Ammon's horn (tissue), 1 donor: ENCODE measurements at regions not wholly inside any gene's neighbourhood (a gene's known extent, or its start where the extent isn't known, plus 50 kb on each side); places are given as distances from the start of the nearest gene placed in this dataset.
"Not testable (repeated sequence)": the region's sequence is repeated elsewhere in the genome, so short reads cannot be mapped to it uniquely, and the experiment has no call there.

Experiments used
- DNase-seq: peaks from one replicate; pipeline ENCODE4 v3.0.0-alpha.2; 2016; ENCODE audit warnings: low spot score

- DNase-seq, result no peak
Measured at GRCh38 chr18:23311351-23312121, 141.6 kb upstream of the RIOK3 start.

- DNase-seq, result no peak
Measured at GRCh38 chr18:23313379-23313778, 139.7 kb upstream of the RIOK3 start.

- no peak for DNase-seq
Measured at GRCh38 chr18:23314672-23315071, 138.4 kb upstream of the RIOK3 start.

GRCh38 chr18:23316316-23316715 lies 136.8 kb upstream of the RIOK3 start:
- DNase-seq, result no peak

- no peak for DNase-seq
Measured at GRCh38 chr18:23316988-23317387, 136.1 kb upstream of the RIOK3 start.

DNA sequence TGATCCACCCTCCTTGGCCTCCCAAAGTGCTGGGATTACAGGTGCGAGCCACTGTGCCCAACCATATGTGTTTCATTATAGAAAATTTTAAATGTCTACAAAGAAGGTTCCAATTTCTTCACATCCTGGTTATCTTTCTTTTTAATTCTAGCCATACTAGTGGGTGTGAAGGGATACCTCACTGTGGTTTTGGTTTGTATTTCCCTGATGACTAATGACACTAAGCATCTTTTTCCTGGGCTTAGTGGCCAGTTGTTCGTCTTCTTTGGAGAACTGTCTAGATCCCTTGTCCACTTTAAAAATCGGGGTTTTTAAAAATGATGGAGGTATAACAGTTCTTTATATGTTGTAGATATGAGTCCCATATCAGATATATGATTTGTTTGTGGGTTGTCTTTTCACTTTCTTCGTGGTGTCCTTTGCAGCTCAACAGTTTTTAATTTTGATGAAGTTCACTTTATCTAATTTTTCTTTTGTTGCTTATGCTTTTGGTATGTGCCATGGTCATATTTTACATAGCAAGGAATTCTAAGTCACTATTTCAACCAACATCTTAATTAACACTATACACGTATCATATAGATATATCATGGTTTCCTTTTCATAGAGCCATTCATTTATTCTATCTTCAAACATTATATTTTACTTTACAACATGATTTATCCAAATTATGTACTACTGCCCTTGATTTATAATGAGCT lies 135.0 kb upstream of the RIOK3 start:
- no peak for DNase-seq

DNA sequence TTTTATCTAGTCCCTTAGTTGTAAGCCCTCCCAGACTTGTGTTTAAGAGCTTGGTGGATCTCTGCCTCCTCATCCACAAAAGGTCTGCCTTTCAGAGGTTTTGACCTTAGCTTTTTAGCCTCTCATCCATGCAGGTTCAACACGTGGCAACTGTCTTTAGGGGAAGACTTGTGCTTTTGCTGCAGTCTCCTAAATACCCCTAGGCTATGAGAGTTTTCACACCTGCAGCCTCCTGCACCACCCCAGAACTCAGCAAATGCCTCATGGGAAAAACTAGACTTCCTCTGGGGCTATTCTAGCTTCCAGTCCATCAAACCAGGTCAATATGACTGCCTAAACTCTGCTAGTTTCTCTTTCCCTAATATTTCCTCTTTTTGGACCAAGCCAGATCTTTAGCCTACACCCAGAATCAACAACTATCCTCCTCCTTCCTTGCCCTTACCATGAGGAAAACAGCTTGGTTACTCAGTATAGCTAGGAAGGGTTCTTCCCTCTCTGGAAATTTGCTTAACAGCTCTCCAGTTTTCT lies 132.3 kb upstream of the RIOK3 start:
- no peak for DNase-seq

DNA sequence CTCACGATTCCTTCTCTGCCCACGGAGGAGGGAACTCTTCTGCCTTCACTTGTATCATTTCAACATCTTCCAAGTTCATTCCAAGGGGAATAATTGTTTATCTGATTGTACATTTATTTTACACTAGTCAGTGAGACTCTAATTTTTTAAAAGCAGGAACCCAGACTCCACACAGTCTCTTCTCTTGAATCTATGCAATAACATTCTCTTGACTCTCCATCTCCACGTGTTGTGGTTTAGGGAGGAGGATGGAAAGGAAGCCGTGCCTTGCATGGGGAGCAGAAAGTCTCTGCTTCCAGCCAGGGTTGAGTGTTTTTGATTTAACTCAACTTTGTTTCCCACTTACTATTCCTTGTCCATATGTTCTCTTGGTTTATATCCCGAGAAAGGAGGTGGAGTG lies 131.1 kb upstream of the RIOK3 start:
- DNase-seq, result no peak

DNA sequence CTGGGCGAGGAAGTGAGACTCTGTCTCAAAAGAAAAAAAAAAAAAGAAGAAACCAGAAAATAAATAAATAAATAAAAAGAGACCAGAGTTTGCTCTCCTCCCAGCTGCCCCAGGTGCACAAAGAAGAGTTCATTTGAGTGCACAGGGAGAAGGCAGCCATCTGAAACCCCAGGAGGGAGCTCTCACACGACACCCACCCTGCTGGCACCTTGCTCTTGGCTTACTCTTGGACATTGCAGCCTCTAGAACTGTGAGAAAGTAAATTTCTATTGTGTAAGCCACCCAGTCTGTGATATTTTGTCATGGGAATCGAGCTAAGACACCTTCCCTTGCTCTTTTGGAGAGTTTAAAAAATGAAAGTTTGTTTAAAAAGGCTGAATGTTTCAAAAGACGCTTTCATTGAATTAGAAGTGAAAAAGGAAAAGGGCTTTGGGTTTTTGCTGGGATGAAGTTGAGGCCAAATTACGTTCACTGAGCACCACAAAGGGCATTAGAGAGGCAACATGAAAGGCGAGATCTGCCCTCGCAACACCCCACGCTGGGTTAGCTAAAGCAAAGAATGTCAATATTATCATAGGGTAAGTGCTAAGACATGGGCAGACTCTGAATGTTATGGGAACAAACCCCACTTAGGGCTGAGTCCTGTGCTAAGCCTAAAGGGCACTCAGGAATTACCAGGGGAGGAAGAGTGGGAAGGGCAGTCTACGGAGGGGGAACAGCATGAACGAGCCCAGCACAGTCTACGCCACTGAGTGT lies 128.9 kb upstream of the RIOK3 start:
- no peak for DNase-seq

DNA sequence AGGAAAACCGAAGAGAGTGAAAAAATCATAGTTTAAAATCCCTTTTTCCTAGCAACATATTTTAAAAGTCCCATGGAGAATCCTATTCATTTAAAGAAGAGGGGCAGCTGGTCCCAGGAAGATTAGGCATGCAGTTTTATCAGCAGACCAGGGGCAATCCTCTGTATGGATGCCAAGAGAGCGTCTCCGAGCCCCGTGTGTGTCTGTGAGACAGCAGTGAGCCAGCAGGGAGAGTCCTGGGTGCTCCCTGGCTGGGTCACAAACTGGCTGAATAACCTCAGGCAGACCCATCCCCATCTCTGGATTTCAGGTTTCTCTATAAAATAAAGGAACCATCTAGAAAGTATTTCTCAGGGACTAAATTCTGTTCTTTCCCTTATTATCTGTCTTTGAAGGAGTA lies 128.2 kb upstream of the RIOK3 start:
- DNase-seq, result no peak

GRCh38 chr18:23329671-23330070 lies 123.4 kb upstream of the RIOK3 start:
- not testable (repeated sequence) for DNase-seq

GRCh38 chr18:23330423-23330822 lies 122.7 kb upstream of the RIOK3 start:
- no peak for DNase-seq

- no peak for DNase-seq
Measured at GRCh38 chr18:23331091-23331920, 121.8 kb upstream of the RIOK3 start.

GRCh38 chr18:23332356-23332755 lies 120.7 kb upstream of the RIOK3 start:
- no peak for DNase-seq

DNA sequence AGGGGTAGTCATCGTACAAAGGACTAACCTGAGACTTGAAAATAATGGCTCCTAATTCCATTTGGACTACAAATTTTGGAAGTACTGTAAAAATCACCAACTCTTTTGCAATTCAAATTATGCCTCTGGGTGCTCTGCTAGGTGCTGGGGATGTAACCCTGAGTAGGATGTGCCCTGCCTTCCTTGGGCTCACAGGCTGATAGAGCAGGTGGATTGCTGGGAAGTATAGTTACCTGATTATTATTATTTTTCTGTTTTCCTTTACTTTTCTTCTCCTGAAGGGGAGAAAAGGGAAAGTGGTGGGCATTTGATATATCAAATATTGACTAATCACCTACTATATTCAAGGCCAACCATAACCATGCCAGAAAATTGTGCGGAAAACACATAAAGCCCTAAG lies 119.3 kb upstream of the RIOK3 start:
- DNase-seq, result no peak

- DNase-seq, result no peak
Measured at GRCh38 chr18:23334569-23334968, 118.5 kb upstream of the RIOK3 start.

DNA sequence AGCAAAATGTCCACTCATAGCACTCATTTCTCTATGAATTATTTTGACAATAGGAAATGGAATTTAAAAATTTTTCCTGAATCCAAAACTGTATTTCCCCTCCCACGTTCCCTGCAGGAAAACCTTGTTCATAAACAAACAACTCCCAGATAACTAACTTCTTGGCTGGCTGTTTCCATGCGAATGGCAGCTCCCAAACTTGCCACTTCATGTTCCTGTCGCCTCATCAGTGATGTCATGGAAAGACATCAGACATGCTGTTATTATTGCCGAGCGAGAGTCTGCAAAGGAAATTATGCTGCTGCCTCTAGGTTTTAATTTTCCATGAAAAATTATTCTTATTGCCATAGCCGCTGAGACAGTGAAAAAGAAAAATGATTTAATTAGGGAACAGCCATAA lies 117.0 kb upstream of the RIOK3 start:
- DNase-seq, result no peak

- no peak for DNase-seq
Measured at GRCh38 chr18:23337599-23338444, 115.3 kb upstream of the RIOK3 start.

- DNase-seq, result no peak
Measured at GRCh38 chr18:23340661-23341060, 112.4 kb upstream of the RIOK3 start.

DNA sequence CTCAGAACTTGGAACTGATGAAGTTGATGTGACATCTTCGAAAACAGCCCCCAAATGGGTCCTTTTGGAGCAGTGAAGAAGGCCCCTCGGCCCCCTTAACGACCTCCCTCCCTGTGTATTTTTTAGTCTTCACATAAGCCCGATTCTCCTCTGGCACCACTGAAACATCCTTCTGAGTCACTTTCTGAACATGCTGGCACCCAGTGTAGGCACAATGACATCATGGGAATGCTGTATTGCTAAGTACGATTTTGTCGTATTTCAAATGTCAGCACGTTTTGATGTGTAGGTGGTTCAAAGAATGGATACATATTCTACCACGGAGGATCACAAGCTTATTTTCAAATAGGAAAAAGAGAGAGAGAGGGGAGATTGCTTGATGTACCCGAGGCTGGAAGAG lies 111.7 kb upstream of the RIOK3 start:
- DNase-seq, result no peak

DNA sequence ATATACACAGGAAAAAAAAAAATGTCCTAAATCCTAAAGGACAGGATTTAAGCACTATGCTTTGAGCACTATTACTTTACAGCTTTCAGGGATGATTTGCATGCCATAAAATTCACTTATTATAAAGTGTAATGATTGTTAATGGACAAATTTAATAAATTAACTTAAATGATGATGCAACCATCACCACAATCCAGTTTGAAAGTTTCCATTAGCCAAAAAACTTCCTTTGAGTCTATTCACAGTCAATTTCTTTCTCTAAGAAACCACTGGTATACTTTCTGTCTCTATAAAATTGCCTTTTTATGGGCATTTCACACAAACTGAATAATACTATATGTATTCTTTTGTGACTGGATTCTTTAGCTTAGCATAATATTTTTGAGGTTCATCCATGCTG lies 111.1 kb upstream of the RIOK3 start:
- DNase-seq, result no peak
